Calu3 (cell line): ENCODE measurements at regions not wholly inside any gene's neighbourhood (a gene's known extent, or its start where the extent isn't known, plus 50 kb on each side); places are given as distances from the start of the nearest gene placed in this dataset.

Source experiments
- BruUV-seq: library from RNA; stranded (reverse); fragments of 400-500 nt; replicated peaks from 2 replicates; lab custom pipeline; 2021; lab: Mats Ljungman, UMichigan
- CTCF ChIA-PET: fragments of 300-600 bp; sonication (Branson Sonifier 250); formaldehyde crosslinking; loops from one replicate; lab custom pipeline; 2022; ENCODE audit warnings: antibody characterized with exemption; lab: Charles Lee
- DNase-seq: peaks from one replicate; pipeline ENCODE4 v3.0.0; 2022
- H3K27ac Mint-ChIP-seq: one replicate; pipeline ENCODE4 v1.8.0; 2022; ENCODE audit warnings: mixed read lengths; ENCODE audit not compliant: unreplicated experiment
- H3K27me3 Mint-ChIP-seq: one replicate; pipeline ENCODE4 v1.8.0; 2022; ENCODE audit warnings: mixed read lengths; ENCODE audit not compliant: unreplicated experiment
- H3K36me3 Mint-ChIP-seq: one replicate; pipeline ENCODE4 v1.8.0; 2022; ENCODE audit warnings: mild to moderate bottlenecking, moderate library complexity, mixed read lengths; ENCODE audit not compliant: insufficient read depth, unreplicated experiment
- H3K4me1 Mint-ChIP-seq: one replicate; pipeline ENCODE4 v1.8.0; 2022; ENCODE audit warnings: mild to moderate bottlenecking, low read depth, mixed read lengths; ENCODE audit not compliant: unreplicated experiment
- H3K4me3 Mint-ChIP-seq: one replicate; pipeline ENCODE4 v1.8.0; 2022; ENCODE audit warnings: mild to moderate bottlenecking, low read depth, moderate library complexity, mixed read lengths; ENCODE audit not compliant: unreplicated experiment
- H3K9me3 Mint-ChIP-seq: one replicate; pipeline ENCODE4 v1.8.0; 2022; ENCODE audit warnings: low read depth, mixed read lengths; ENCODE audit not compliant: unreplicated experiment
- CTCF ChIP-seq: fragments of 200-600 bp; IDR thresholded peaks from one replicate; pipeline ENCODE4 v1.8.0; 2022; ENCODE audit warnings: antibody characterized with exemption; ENCODE audit not compliant: unreplicated experiment
- intact Hi-C: fragments of 100-400 bp; cut with micrococcal nuclease; formaldehyde crosslinking; loops from one replicate; pipeline ENCODE4 v1.10.0; 2022; ENCODE audit not compliant: unreplicated experiment

GRCh38 chr10:8386781-8387180 is 332.3 kb downstream of the GATA3 start:
- H3K9me3 Mint-ChIP-seq, result peaks cover 4% of the 10 kb centered on the region
- no peak overlapping the region for H3K27ac Mint-ChIP-seq
- DNase-seq, result no peak
- CTCF ChIA-PET, result no interaction called here
- H3K27me3 Mint-ChIP-seq, result no peaks in the 10 kb centered on the region
- H3K4me1 Mint-ChIP-seq, result peaks cover 36% of the 10 kb centered on the region
- no peak for TF ChIP-seq CTCF
- intact Hi-C loops, result loop anchor here (5.0 kb wide), 1 partner anchor 156 kb away; no protein-coding TSS in a partner anchor
- H3K4me3 Mint-ChIP-seq, result no peak overlapping the region
- no TSS peak for BruUV-seq
- H3K36me3 Mint-ChIP-seq, result peaks cover 14% of the 10 kb centered on the region

GRCh38 chr10:8389630-8390029 is 335.1 kb downstream of the GATA3 start:
- no peaks in the 10 kb centered on the region for H3K27me3 Mint-ChIP-seq
- peaks cover 49% of the 10 kb centered on the region for H3K4me1 Mint-ChIP-seq
- CTCF ChIA-PET, result interaction anchor here (0.6 to 1.2 kb wide), 5 partner anchors 14 to 38 kb away, joined by 3 to 4 read pairs (median 3); no protein-coding TSS in a partner anchor
- H3K4me3 Mint-ChIP-seq, result no peak overlapping the region
- DNase-seq, result peak; percentile 42
- TF ChIP-seq CTCF, result no peak
- no TSS peak for BruUV-seq
- peaks cover 6% of the 10 kb centered on the region for H3K9me3 Mint-ChIP-seq
- H3K36me3 Mint-ChIP-seq, result peaks cover 14% of the 10 kb centered on the region
- intact Hi-C loops, result loop anchor here (5.0 kb wide), 1 partner anchor 153 kb away; no protein-coding TSS in a partner anchor
- H3K27ac Mint-ChIP-seq, result peak overlapping the region; percentile 50

GRCh38 chr10:8392216-8392615 is 337.7 kb downstream of the GATA3 start:
- CTCF ChIA-PET, result no interaction called here

GRCh38 chr10:8393531-8393930 is 339.0 kb downstream of the GATA3 start:
- Mint-ChIP-seq H3K27ac (peak overlapping the region; percentile 54), H3K4me3 (no peak overlapping the region), H3K4me1 (peaks cover 48% of the 10 kb centered on the region), H3K27me3 (no peaks in the 10 kb centered on the region), H3K9me3 (peaks cover 2% of the 10 kb centered on the region), H3K36me3 (peaks cover 11% of the 10 kb centered on the region)
- no TSS peak for BruUV-seq
- CTCF ChIA-PET, result no interaction called here
- TF ChIP-seq CTCF, result no peak
- no peak for DNase-seq
- intact Hi-C loops, result no loop called here

More at GRCh38 chr10:8392216-8392615, 337.7 kb downstream of the GATA3 start:
- Mint-ChIP-seq H3K27me3 (no peaks in the 10 kb centered on the region), H3K4me3 (no peak overlapping the region), H3K9me3 (peaks cover 6% of the 10 kb centered on the region), H3K36me3 (peaks cover 18% of the 10 kb centered on the region), H3K27ac (no peak overlapping the region), H3K4me1 (peaks cover 61% of the 10 kb centered on the region)
- BruUV-seq, result no TSS peak
- no peak for TF ChIP-seq CTCF
- intact Hi-C loops, result no loop called here
- no peak for DNase-seq
